ENCODE measurements at regions not wholly inside any gene's neighbourhood (a gene's known extent, or its start where the extent isn't known, plus 50 kb on each side); places are given as distances from the start of the nearest gene placed in this dataset.
A peak's percentile ranks its signal among the peaks of the same experiment; 100 is the strongest.

GRCh38 chr3:152556731-152557254 is 278.1 kb upstream of the P2RY1 start:
- Histone ChIP-seq H3K4me1 (ENCODE audit: low read depth) (peaks cover 8% of the 10 kb centered on the region), H3K27ac (peak overlapping the region; percentile 16), H3K27me3 (no peaks in the 10 kb centered on the region), H3K4me3 (no peak overlapping the region), H3K9me3 (ENCODE audit: low read depth) (no peaks in the 10 kb centered on the region), H3K36me3 (no peaks in the 10 kb centered on the region)
- peak; percentile 7 to 83 for DNase-seq (ENCODE audit: low read depth in 1 of 2, low spot score in 1 of 2)
- no peak for TF ChIP-seq CTCF (IDR thresholded peaks at IDR 0.05; ENCODE audit: low read depth, low read length)

GRCh38 chr3:152557302-152557999 is 277.5 kb upstream of the P2RY1 start:
- no peaks in the 10 kb centered on the region for H3K27me3 ChIP-seq
- DNase-seq (ENCODE audit: low read depth in 1 of 2, low spot score in 1 of 2), result no peak
- H3K4me1 ChIP-seq (ENCODE audit: low read depth), result peaks cover 8% of the 10 kb centered on the region
- H3K4me3 ChIP-seq, result no peak overlapping the region
- TF ChIP-seq CTCF (IDR thresholded peaks at IDR 0.05; ENCODE audit: low read depth, low read length), result no peak
- no peaks in the 10 kb centered on the region for H3K9me3 ChIP-seq (ENCODE audit: low read depth)
- no peaks in the 10 kb centered on the region for H3K36me3 ChIP-seq
- peak overlapping the region; percentile 16 for H3K27ac ChIP-seq

- H3K4me3 ChIP-seq, result no peak overlapping the region
- no peak for DNase-seq (ENCODE audit: low read depth in 1 of 2, low spot score in 1 of 2)
- TF ChIP-seq CTCF (IDR thresholded peaks at IDR 0.05; ENCODE audit: low read depth, low read length), result no peak
- H3K9me3 ChIP-seq (ENCODE audit: low read depth), result no peaks in the 10 kb centered on the region
- H3K4me1 ChIP-seq (ENCODE audit: low read depth), result peaks cover 8% of the 10 kb centered on the region
- no peaks in the 10 kb centered on the region for H3K36me3 ChIP-seq
- no peaks in the 10 kb centered on the region for H3K27me3 ChIP-seq
- no peak overlapping the region for H3K27ac ChIP-seq
Observed at GRCh38 chr3:152558386-152558785, 276.5 kb upstream of the P2RY1 start.

GRCh38 chr3:152559246-152559645 is 275.7 kb upstream of the P2RY1 start:
- Histone ChIP-seq H3K36me3 (no peaks in the 10 kb centered on the region), H3K27me3 (no peaks in the 10 kb centered on the region), H3K27ac (no peak overlapping the region), H3K4me1 (ENCODE audit: low read depth) (peaks cover 8% of the 10 kb centered on the region), H3K9me3 (ENCODE audit: low read depth) (no peaks in the 10 kb centered on the region), H3K4me3 (no peak overlapping the region)
- no peak for TF ChIP-seq CTCF (IDR thresholded peaks at IDR 0.05; ENCODE audit: low read depth, low read length)
- no peak for DNase-seq (ENCODE audit: low read depth in 1 of 2, low spot score in 1 of 2)

- no peaks in the 10 kb centered on the region for H3K27me3 ChIP-seq
- no peak for DNase-seq (ENCODE audit: low read depth in 1 of 2, low spot score in 1 of 2)
- no peaks in the 10 kb centered on the region for H3K9me3 ChIP-seq (ENCODE audit: low read depth)
- H3K4me3 ChIP-seq, result no peak overlapping the region
- H3K4me1 ChIP-seq (ENCODE audit: low read depth), result no peaks in the 10 kb centered on the region
- H3K27ac ChIP-seq, result no peak overlapping the region
- TF ChIP-seq CTCF (IDR thresholded peaks at IDR 0.05; ENCODE audit: low read depth, low read length), result no peak
- H3K36me3 ChIP-seq, result no peaks in the 10 kb centered on the region
Observed at GRCh38 chr3:152564459-152564858, 270.5 kb upstream of the P2RY1 start.
